MM.1S (cell line): ENCODE measurements at regions not wholly inside any gene's neighbourhood (a gene's known extent, or its start where the extent isn't known, plus 50 kb on each side); places are given as distances from the start of the nearest gene placed in this dataset.

Source experiments
- EZH2 ChIP-seq: fragments of 300-600 bp; sonication (generic); optimal IDR thresholded peaks from 2 replicates; pipeline ENCODE3; 2017; ENCODE audit warnings: low read depth, mild to moderate bottlenecking, antibody characterized with exemption, low read length, mixed read lengths
- EZH2phosphoT487 ChIP-seq: fragments of 300-600 bp; sonication (generic); IDR thresholded peaks from 2 replicates; pipeline ENCODE4 v1.6.1; 2018; ENCODE audit warnings: antibody characterized with exemption, low read length
- TF ChIP-seq, protein P1 (sequence below): fragments of 300-600 bp; sonication (generic); IDR thresholded peaks from 2 replicates; pipeline ENCODE4 v1.5.1; 2016; ENCODE audit warnings: antibody characterized with exemption, low read length, mixed read lengths

DNA sequence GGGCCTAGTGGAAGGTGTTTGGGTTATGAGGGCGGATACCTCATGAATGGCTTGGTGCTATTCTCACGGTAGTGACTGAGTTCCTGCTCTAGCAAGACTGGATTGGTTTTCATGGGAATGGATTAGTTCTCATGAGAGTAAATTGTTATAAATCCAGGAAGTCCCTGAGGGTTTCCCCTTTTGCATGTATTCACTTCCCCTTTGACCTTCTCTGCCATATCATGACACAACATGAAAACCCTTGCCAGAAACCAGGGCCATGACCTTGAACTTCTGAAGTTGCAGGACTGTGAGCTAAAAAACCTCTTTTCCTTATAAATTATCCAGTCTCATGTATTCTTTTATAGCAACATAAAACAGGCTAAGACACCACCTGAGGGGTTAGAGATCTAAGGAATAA lies 529.7 kb upstream of the RPS6KA3 start:
- TF ChIP-seq, protein P1, sequence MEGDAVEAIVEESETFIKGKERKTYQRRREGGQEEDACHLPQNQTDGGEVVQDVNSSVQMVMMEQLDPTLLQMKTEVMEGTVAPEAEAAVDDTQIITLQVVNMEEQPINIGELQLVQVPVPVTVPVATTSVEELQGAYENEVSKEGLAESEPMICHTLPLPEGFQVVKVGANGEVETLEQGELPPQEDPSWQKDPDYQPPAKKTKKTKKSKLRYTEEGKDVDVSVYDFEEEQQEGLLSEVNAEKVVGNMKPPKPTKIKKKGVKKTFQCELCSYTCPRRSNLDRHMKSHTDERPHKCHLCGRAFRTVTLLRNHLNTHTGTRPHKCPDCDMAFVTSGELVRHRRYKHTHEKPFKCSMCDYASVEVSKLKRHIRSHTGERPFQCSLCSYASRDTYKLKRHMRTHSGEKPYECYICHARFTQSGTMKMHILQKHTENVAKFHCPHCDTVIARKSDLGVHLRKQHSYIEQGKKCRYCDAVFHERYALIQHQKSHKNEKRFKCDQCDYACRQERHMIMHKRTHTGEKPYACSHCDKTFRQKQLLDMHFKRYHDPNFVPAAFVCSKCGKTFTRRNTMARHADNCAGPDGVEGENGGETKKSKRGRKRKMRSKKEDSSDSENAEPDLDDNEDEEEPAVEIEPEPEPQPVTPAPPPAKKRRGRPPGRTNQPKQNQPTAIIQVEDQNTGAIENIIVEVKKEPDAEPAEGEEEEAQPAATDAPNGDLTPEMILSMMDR: no peak
- TF ChIP-seq EZH2 (no peak), EZH2phosphoT487 (no peak)
